DND-41 (cell line): ENCODE measurements at regions not wholly inside any gene's neighbourhood (a gene's known extent, or its start where the extent isn't known, plus 50 kb on each side); places are given as distances from the start of the nearest gene placed in this dataset.

ENCODE experiments used
- EZH2 ChIP-seq: IDR thresholded peaks from 3 replicates; pipeline ENCODE4 v1.6.1; 2012; ENCODE audit warnings: borderline replicate concordance, low read depth, mild to moderate bottlenecking, moderate library complexity, low read length, inconsistent platforms; ENCODE audit not compliant: severe bottlenecking
- TF ChIP-seq, protein P1 (sequence below): IDR thresholded peaks from 2 replicates; pipeline ENCODE4 v1.5.1; 2012; ENCODE audit warnings: borderline replicate concordance, low read length, moderate library complexity, mild to moderate bottlenecking; ENCODE audit not compliant: poor library complexity, severe bottlenecking; ENCODE audit errors: extremely low read depth

DNA sequence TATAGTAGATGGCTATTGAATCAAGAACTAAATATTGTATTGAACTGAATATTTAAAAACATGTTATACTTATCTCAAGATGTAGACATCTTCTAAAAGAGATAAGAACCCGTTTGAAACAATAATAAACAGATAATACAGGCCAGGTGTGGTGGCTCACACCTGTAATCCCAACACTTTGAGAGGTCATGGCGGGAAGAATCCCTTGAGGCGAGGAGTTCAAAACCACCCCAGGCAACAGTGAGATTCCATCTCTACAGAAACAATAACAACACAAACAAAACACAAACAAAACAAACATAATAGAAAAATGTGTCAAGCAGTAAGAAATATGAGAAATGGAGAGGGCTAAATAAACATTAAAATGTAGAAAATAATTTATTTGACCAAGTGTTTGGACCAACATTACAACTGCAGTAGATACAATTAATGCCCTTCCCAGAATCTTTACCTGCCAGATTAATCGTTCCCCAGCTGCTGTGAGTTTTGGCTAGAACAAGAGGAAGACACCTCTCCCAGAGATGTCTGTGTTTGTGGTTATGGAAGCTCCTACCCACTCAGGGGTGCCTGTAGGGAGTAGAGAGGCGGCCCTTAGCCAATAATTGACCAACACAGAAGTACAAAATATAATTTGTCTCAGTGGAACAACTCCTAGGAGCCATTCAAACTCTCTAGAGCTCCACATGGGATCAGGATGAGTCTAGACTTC is 111.9 kb upstream of the AGTR1 start:
- TF ChIP-seq EZH2 = no peak
- TF ChIP-seq, protein P1, sequence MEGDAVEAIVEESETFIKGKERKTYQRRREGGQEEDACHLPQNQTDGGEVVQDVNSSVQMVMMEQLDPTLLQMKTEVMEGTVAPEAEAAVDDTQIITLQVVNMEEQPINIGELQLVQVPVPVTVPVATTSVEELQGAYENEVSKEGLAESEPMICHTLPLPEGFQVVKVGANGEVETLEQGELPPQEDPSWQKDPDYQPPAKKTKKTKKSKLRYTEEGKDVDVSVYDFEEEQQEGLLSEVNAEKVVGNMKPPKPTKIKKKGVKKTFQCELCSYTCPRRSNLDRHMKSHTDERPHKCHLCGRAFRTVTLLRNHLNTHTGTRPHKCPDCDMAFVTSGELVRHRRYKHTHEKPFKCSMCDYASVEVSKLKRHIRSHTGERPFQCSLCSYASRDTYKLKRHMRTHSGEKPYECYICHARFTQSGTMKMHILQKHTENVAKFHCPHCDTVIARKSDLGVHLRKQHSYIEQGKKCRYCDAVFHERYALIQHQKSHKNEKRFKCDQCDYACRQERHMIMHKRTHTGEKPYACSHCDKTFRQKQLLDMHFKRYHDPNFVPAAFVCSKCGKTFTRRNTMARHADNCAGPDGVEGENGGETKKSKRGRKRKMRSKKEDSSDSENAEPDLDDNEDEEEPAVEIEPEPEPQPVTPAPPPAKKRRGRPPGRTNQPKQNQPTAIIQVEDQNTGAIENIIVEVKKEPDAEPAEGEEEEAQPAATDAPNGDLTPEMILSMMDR = no peak
